Mesendoderm (in vitro differentiated cells): ENCODE measurements at regions not wholly inside any gene's neighbourhood (a gene's known extent, or its start where the extent isn't known, plus 50 kb on each side); places are given as distances from the start of the nearest gene placed in this dataset.

Experiments used
- DNase-seq: peaks from one replicate; pipeline ENCODE4 v3.0.0; 2013
- H2AK5ac ChIP-seq: 2 replicates; pipeline ENCODE4 v1.6.1; 2013; ENCODE audit warnings: low read length, inconsistent platforms
- H2BK120ac ChIP-seq: 2 replicates; pipeline ENCODE4 v1.6.1; 2013; ENCODE audit warnings: low read depth, mild to moderate bottlenecking, low read length, moderate library complexity, mixed read lengths
- H2BK15ac ChIP-seq: replicated peaks from 2 replicates; pipeline ENCODE4 v1.6.1; 2013; ENCODE audit warnings: low read depth, mild to moderate bottlenecking, moderate library complexity
- H2BK5ac ChIP-seq: 2 replicates; pipeline ENCODE4 v1.6.1; 2013; ENCODE audit warnings: low read length, inconsistent platforms
- H3K18ac ChIP-seq: 2 replicates; pipeline ENCODE4 v1.6.1; 2013; ENCODE audit warnings: mild to moderate bottlenecking, low read length, mixed read lengths
- H3K23ac ChIP-seq: one replicate; pipeline ENCODE4 v1.6.1; 2013; ENCODE audit warnings: low read length
- H3K27ac ChIP-seq: 2 replicates; pipeline ENCODE4 v1.5.1; 2013; ENCODE audit warnings: low read depth, mild to moderate bottlenecking, inconsistent platforms, low read length, moderate library complexity
- H3K27me3 ChIP-seq: 2 replicates; pipeline ENCODE4 v1.6.1; 2013; ENCODE audit warnings: low read length, control low read depth, mild to moderate bottlenecking, inconsistent platforms; ENCODE audit not compliant: insufficient read depth, poor library complexity
- H3K36me3 ChIP-seq: 2 replicates; pipeline ENCODE4 v1.6.1; 2013; ENCODE audit warnings: low read length, inconsistent platforms; ENCODE audit not compliant: control insufficient read depth, insufficient read depth
- H3K4ac ChIP-seq: one replicate; pipeline ENCODE4 v1.6.1; 2013; ENCODE audit warnings: low read depth, mild to moderate bottlenecking, low read length, moderate library complexity
- H3K4me1 ChIP-seq: 2 replicates; pipeline ENCODE4 v1.6.1; 2013; ENCODE audit warnings: low read depth, low read length, inconsistent platforms; ENCODE audit not compliant: control insufficient read depth
- H3K4me2 ChIP-seq: 2 replicates; pipeline ENCODE4 v1.6.1; 2013; ENCODE audit warnings: low read length
- H3K4me3 ChIP-seq: 2 replicates; pipeline ENCODE4 v1.5.1; 2013; ENCODE audit warnings: mild to moderate bottlenecking, low read length
- H3K56ac ChIP-seq: one replicate; pipeline ENCODE4 v1.6.1; 2013; ENCODE audit warnings: low read length
- H3K79me1 ChIP-seq: 2 replicates; pipeline ENCODE4 v1.6.1; 2013; ENCODE audit warnings: low read length, inconsistent platforms
- H3K79me2 ChIP-seq: 2 replicates; pipeline ENCODE4 v1.6.1; 2013; ENCODE audit warnings: mild to moderate bottlenecking, low read length; ENCODE audit not compliant: control insufficient read depth, insufficient read depth
- H3K9ac ChIP-seq: 2 replicates; pipeline ENCODE4 v1.6.1; 2013; ENCODE audit warnings: low read length, inconsistent platforms
- H4K5ac ChIP-seq: one replicate; pipeline ENCODE4 v1.6.1; 2013; ENCODE audit warnings: low read length
- H4K8ac ChIP-seq: one replicate; pipeline ENCODE4 v1.6.1; 2013; ENCODE audit warnings: low read depth, mild to moderate bottlenecking, control low read depth, low read length, moderate library complexity
- WGBS: extraction: QIAGEN DNeasy Blood & Tissue Kit; methylation state at CpG from one replicate; pipeline ENCODE4 v1.1.7; 2013; ENCODE audit warnings: low lambda C conversion rate, missing lambda C conversion rate; ENCODE audit not compliant: insufficient coverage; ENCODE audit errors: extremely low coverage; 5-methylcytosine and 5-hydroxymethylcytosine counted together

DNA sequence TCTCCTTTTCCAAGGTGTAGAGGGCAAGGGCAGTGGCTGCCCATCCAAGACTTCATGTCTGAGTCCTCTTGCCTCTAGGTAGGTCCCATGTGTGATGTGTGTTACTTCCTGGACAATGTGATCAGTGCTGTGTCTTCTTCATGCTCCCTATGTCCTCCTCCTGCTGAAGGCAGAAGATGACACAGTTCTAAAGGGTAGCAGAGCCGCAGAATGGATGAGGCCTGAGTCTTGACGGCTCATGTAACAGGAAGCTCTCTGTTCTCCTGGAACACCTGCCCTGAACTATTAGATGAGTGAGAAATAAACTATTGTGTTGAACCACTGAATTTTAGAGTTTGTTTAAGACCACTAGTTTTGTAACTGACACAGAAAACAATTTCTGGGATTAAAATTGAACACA is 165.9 kb downstream of the NDFIP2 start:
- Histone ChIP-seq H3K56ac (no peak overlapping the region), H3K79me2 (no peaks in the 10 kb centered on the region), H3K27ac (no peak overlapping the region), H2AK5ac (no peak overlapping the region), H2BK120ac (no peak overlapping the region), H3K27me3 (no peaks in the 10 kb centered on the region), H3K4me2 (no peak overlapping the region), H3K4me1 (no peaks in the 10 kb centered on the region), H3K23ac (no peak overlapping the region), H4K8ac (no peak overlapping the region), H3K4me3 (no peak overlapping the region), H2BK15ac (no peak overlapping the region), H3K9ac (no peak overlapping the region), H3K18ac (no peak overlapping the region), H2BK5ac (no peak overlapping the region), H4K5ac (no peak overlapping the region), H3K4ac (no peak overlapping the region), H3K79me1 (no peaks in the 10 kb centered on the region), H3K36me3 (no peaks in the 10 kb centered on the region)
- WGBS: no CpG with 5 or more reads among the region's 2 CpGs
- DNase-seq: no peak

GRCh38 chr13:79645569-79645968 is 164.6 kb downstream of the NDFIP2 start:
- Histone ChIP-seq H3K4me3 (no peak overlapping the region), H3K56ac (no peak overlapping the region), H3K9ac (no peak overlapping the region), H3K79me2 (no peaks in the 10 kb centered on the region), H3K4me1 (no peaks in the 10 kb centered on the region), H3K18ac (no peak overlapping the region), H3K36me3 (no peaks in the 10 kb centered on the region), H2BK15ac (no peak overlapping the region), H2BK120ac (no peak overlapping the region), H3K4ac (no peak overlapping the region), H4K8ac (no peak overlapping the region), H3K27me3 (no peaks in the 10 kb centered on the region), H3K79me1 (no peaks in the 10 kb centered on the region), H2BK5ac (no peak overlapping the region), H3K23ac (no peak overlapping the region), H4K5ac (no peak overlapping the region), H2AK5ac (no peak overlapping the region), H3K27ac (no peak overlapping the region), H3K4me2 (no peak overlapping the region)
- WGBS: no CpG with 5 or more reads among the region's 3 CpGs
- DNase-seq: no peak

GRCh38 chr13:79642596-79642995 is 161.6 kb downstream of the NDFIP2 start:
- no peaks in the 10 kb centered on the region for H3K27me3 ChIP-seq
- H3K79me1 ChIP-seq: no peaks in the 10 kb centered on the region
- H2BK15ac ChIP-seq: no peak overlapping the region
- H3K9ac ChIP-seq: no peak overlapping the region
- no CpG with 5 or more reads among the region's 3 CpGs for WGBS
- no peak overlapping the region for H3K56ac ChIP-seq
- no peaks in the 10 kb centered on the region for H3K36me3 ChIP-seq
- H2AK5ac ChIP-seq: no peak overlapping the region
- H2BK5ac ChIP-seq: no peak overlapping the region
- peak; percentile 37 for DNase-seq
- H3K27ac ChIP-seq: no peak overlapping the region
- H2BK120ac ChIP-seq: no peak overlapping the region
- H3K4me3 ChIP-seq: no peak overlapping the region
- no peak overlapping the region for H3K23ac ChIP-seq
- no peaks in the 10 kb centered on the region for H3K4me1 ChIP-seq
- H4K5ac ChIP-seq: no peak overlapping the region
- no peak overlapping the region for H3K4ac ChIP-seq
- H4K8ac ChIP-seq: no peak overlapping the region
- H3K79me2 ChIP-seq: no peaks in the 10 kb centered on the region
- H3K4me2 ChIP-seq: no peak overlapping the region
- H3K18ac ChIP-seq: no peak overlapping the region

- Histone ChIP-seq H2BK15ac (no peak overlapping the region), H4K5ac (no peak overlapping the region), H3K27me3 (no peaks in the 10 kb centered on the region), H3K4me3 (no peak overlapping the region), H3K18ac (no peak overlapping the region), H3K79me2 (no peaks in the 10 kb centered on the region), H4K8ac (no peak overlapping the region), H2AK5ac (no peak overlapping the region), H3K9ac (no peak overlapping the region), H3K23ac (no peak overlapping the region), H2BK120ac (no peak overlapping the region), H3K56ac (no peak overlapping the region), H3K4me2 (no peak overlapping the region), H3K4ac (no peak overlapping the region), H3K79me1 (no peaks in the 10 kb centered on the region), H3K27ac (no peak overlapping the region), H3K36me3 (no peaks in the 10 kb centered on the region), H2BK5ac (no peak overlapping the region), H3K4me1 (no peaks in the 10 kb centered on the region)
- no peak for DNase-seq
- no CpG with 5 or more reads among the region's 5 CpGs for WGBS
These were observed 156.3 kb downstream of the NDFIP2 start for GRCh38 chr13:79637133-79637763.

GRCh38 chr13:79631051-79631659 is 150.2 kb downstream of the NDFIP2 start:
- Histone ChIP-seq H3K4me2 (no peak overlapping the region), H3K23ac (no peak overlapping the region), H3K36me3 (no peaks in the 10 kb centered on the region), H3K9ac (no peak overlapping the region), H2BK15ac (no peak overlapping the region), H3K79me1 (no peaks in the 10 kb centered on the region), H4K5ac (no peak overlapping the region), H2AK5ac (no peak overlapping the region), H3K79me2 (no peaks in the 10 kb centered on the region), H3K4me3 (no peak overlapping the region), H2BK5ac (no peak overlapping the region), H3K56ac (no peak overlapping the region), H3K27me3 (no peaks in the 10 kb centered on the region), H3K4me1 (no peaks in the 10 kb centered on the region), H3K4ac (no peak overlapping the region), H2BK120ac (no peak overlapping the region), H3K27ac (no peak overlapping the region), H3K18ac (no peak overlapping the region), H4K8ac (no peak overlapping the region)
- no CpG with 5 or more reads among the region's 3 CpGs for WGBS
- DNase-seq: peak; percentile 44

DNA sequence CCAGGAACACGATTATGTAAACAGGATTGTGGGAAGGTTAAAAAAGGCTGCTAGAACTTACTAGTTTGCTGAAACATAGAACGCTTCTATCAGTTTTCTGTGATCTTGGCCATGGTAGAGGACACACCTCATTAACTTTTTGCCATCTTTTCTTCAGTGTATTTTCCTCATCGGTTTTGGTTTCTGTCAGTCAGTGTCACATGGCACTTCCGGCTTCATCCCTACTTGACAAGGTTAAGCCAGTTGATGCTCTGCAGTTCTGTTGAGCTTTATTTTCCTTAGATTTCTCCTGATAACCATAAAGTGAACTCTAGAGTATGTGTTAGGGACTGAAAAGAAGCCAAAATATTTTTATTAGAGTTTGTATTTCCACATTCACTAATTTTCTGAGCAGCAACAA is 147.5 kb downstream of the NDFIP2 start:
- H3K27ac ChIP-seq: no peak overlapping the region
- no peak overlapping the region for H3K4ac ChIP-seq
- H3K4me1 ChIP-seq: no peaks in the 10 kb centered on the region
- no peak overlapping the region for H2AK5ac ChIP-seq
- H3K27me3 ChIP-seq: no peaks in the 10 kb centered on the region
- no peak overlapping the region for H2BK15ac ChIP-seq
- no peak overlapping the region for H3K4me2 ChIP-seq
- no peaks in the 10 kb centered on the region for H3K79me2 ChIP-seq
- H3K79me1 ChIP-seq: no peaks in the 10 kb centered on the region
- no peak overlapping the region for H4K8ac ChIP-seq
- no peak overlapping the region for H3K56ac ChIP-seq
- H3K18ac ChIP-seq: no peak overlapping the region
- H3K4me3 ChIP-seq: no peak overlapping the region
- no CpG with 5 or more reads among the region's 4 CpGs for WGBS
- no peak overlapping the region for H4K5ac ChIP-seq
- no peaks in the 10 kb centered on the region for H3K36me3 ChIP-seq
- no peak overlapping the region for H3K9ac ChIP-seq
- no peak overlapping the region for H2BK5ac ChIP-seq
- no peak overlapping the region for H3K23ac ChIP-seq
- DNase-seq: no peak
- H2BK120ac ChIP-seq: no peak overlapping the region
